Esophagus squamous epithelium (tissue), 5 donors: ENCODE measurements at regions not wholly inside any gene's neighbourhood (a gene's known extent, or its start where the extent isn't known, plus 50 kb on each side); places are given as distances from the start of the nearest gene placed in this dataset.

ENCODE experiments used
- DNase-seq: peaks from one replicate; lab custom pipeline; 2025; lab: John Stamatoyannopoulos, UW
- H3K27ac ChIP-seq, 4 donors: fragments of 200-600 bp; sonication (generic); one replicate each; pipeline ENCODE4 v1.5.1; 2016 to 2019; ENCODE audit warnings: mild to moderate bottlenecking in 1 of 4
- H3K27me3 ChIP-seq, 4 donors: fragments of 200-600 bp; sonication (generic); 1 replicate in 3 of 4; 2 replicates in 1 of 4; pipeline versions ENCODE4 v1.5.1 to v1.6.0; 2017 to 2021; ENCODE audit warnings: antibody characterized with exemption in 1 of 4
- H3K36me3 ChIP-seq, 3 donors: fragments of 200-600 bp; sonication (generic); one replicate each; pipeline ENCODE4 v1.5.1; 2016 to 2019
- H3K4me1 ChIP-seq, 3 donors: fragments of 200-600 bp; sonication (generic); one replicate each; pipeline ENCODE4 v1.5.1; 2017 to 2019
- H3K4me3 ChIP-seq, 4 donors: fragments of 200-600 bp; sonication (generic); 1 replicate in 3 of 4; 2 replicates in 1 of 4; pipeline ENCODE4 v1.5.1; 2016 to 2019; ENCODE audit warnings: mild to moderate bottlenecking in 2 of 4, moderate library complexity in 1 of 4
- H3K9me3 ChIP-seq, 3 donors: fragments of 200-600 bp; sonication (generic); one replicate each; pipeline ENCODE4 v1.5.1; 2016 to 2019
- POLR2A ChIP-seq, 4 donors: fragments of 450-650 bp; IDR thresholded peaks; one replicate each; pipeline ENCODE4 v1.6.1; 2017; ENCODE audit warnings: antibody characterized with exemption in 4 of 4, mild to moderate bottlenecking in 4 of 4, moderate library complexity in 3 of 4
- WGBS, 2 donors: methylation state at CpG; one replicate each; pipeline ENCODE4 v1.1.5; 2018; 5-methylcytosine and 5-hydroxymethylcytosine counted together
- intact Hi-C: fragments of 100-400 bp; cut with DNase I; formaldehyde crosslinking; loops from one replicate; pipeline ENCODE4 v1.15.0; 2022
- TF ChIP-seq, protein P1 (sequence below), 6 experiments: fragments of 450-650 bp in 4 of 6; fragments of 200-600 bp in 2 of 6; sonication (generic) in 2 of 6; IDR thresholded peaks; one replicate each; pipeline ENCODE4 v1.5.1; 2016 to 2019; ENCODE audit warnings: antibody characterized with exemption in 6 of 6, mild to moderate bottlenecking in 4 of 6, moderate library complexity in 4 of 6
- donor health status: DM: yes; HTN: yes; CAD: no.

GRCh38 chr19:28933039-28933438 is 279.9 kb downstream of the UQCRFS1 start:
- WGBS, 2 donors: 54 to 57% methylated on average over 2 to 4 of the region's 4 CpGs
- H3K27me3 ChIP-seq: no peaks in the 10 kb centered on the region

GRCh38 chr19:28932446-28932845 is 280.5 kb downstream of the UQCRFS1 start:
- Histone ChIP-seq H3K4me1 (no peaks in the 10 kb centered on the region), H3K27ac (no peak overlapping the region), H3K36me3 (no peaks in the 10 kb centered on the region), H3K4me3 (no peak overlapping the region), H3K9me3 (no peaks in the 10 kb centered on the region), H3K27me3 (no peaks in the 10 kb centered on the region)
- 59 to 65% methylated on average over 3 of the region's 3 CpGs for WGBS, 2 donors
- TF ChIP-seq POLR2A (IDR thresholded peaks at IDR 0.05): no peak
- intact Hi-C loops: no loop called here
- no peak for DNase-seq

More at GRCh38 chr19:28933039-28933438, 279.9 kb downstream of the UQCRFS1 start:
- no peaks in the 10 kb centered on the region for H3K9me3 ChIP-seq
- H3K27ac ChIP-seq: no peak overlapping the region
- no peak for DNase-seq
- H3K4me3 ChIP-seq: no peak overlapping the region
- no peaks in the 10 kb centered on the region for H3K36me3 ChIP-seq
- intact Hi-C loops: no loop called here
- TF ChIP-seq POLR2A (IDR thresholded peaks at IDR 0.05): no peak
- TF ChIP-seq, protein P1, sequence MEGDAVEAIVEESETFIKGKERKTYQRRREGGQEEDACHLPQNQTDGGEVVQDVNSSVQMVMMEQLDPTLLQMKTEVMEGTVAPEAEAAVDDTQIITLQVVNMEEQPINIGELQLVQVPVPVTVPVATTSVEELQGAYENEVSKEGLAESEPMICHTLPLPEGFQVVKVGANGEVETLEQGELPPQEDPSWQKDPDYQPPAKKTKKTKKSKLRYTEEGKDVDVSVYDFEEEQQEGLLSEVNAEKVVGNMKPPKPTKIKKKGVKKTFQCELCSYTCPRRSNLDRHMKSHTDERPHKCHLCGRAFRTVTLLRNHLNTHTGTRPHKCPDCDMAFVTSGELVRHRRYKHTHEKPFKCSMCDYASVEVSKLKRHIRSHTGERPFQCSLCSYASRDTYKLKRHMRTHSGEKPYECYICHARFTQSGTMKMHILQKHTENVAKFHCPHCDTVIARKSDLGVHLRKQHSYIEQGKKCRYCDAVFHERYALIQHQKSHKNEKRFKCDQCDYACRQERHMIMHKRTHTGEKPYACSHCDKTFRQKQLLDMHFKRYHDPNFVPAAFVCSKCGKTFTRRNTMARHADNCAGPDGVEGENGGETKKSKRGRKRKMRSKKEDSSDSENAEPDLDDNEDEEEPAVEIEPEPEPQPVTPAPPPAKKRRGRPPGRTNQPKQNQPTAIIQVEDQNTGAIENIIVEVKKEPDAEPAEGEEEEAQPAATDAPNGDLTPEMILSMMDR (IDR thresholded peaks at IDR 0.05): no peak
- H3K4me1 ChIP-seq: no peaks in the 10 kb centered on the region

DNA sequence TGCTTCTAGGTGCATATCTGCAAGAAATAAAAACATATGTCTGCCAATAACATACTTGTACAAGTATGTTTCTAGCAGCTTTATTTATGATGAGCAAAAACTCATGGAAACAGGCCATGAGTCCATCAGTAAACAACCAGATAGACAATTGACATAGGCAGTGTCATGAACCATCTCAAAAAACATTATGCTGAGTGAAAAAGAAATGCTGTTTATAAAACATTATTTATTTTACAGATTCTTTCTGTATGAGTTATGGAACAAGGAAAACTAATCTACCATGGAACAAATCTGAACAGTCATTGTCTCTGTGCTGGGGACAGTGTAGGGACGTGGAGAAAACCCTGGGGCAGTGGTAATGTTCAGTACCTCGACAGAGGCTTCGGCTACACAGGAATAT is 283.9 kb downstream of the UQCRFS1 start:
- no peaks in the 10 kb centered on the region for H3K4me1 ChIP-seq
- H3K27me3 ChIP-seq: no peaks in the 10 kb centered on the region
- intact Hi-C loops: no loop called here
- H3K27ac ChIP-seq: no peak overlapping the region
- no peak overlapping the region for H3K4me3 ChIP-seq
- no peak for TF ChIP-seq POLR2A (IDR thresholded peaks at IDR 0.05)
- TF ChIP-seq, protein P1 (IDR thresholded peaks at IDR 0.05): no peak
- no peaks in the 10 kb centered on the region for H3K36me3 ChIP-seq
- WGBS, 2 donors: 46 to 48% methylated on average over 3 of the region's 3 CpGs
- DNase-seq: no peak
- H3K9me3 ChIP-seq: no peaks in the 10 kb centered on the region

DNA sequence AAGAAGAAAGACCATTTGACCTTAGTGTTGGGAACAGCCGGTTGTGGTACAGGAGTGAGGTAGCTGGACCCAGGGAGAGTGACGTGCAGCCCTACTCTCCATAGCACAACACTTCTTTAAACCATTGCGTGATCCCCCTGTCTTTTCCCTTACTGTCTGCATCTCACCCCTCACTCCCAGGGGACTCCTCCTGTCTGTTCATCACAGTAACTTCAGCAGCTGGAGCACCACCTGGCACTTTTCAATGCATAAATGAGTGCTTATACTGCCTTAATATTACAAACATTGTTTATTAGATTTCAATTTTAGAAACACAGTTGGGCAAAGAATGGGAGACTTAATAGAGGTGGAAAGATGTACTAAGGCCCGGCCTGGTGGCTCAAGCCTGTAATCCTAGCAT is 285.5 kb downstream of the UQCRFS1 start:
- Histone ChIP-seq H3K4me3 (no peak overlapping the region), H3K4me1 (no peaks in the 10 kb centered on the region), H3K36me3 (no peaks in the 10 kb centered on the region), H3K27ac (no peak overlapping the region), H3K27me3 (no peaks in the 10 kb centered on the region), H3K9me3 (no peaks in the 10 kb centered on the region)
- 59 to 65% methylated on average over 4 of the region's 4 CpGs for WGBS, 2 donors
- DNase-seq: no peak
- intact Hi-C loops: no loop called here
- TF ChIP-seq, protein P1 (IDR thresholded peaks at IDR 0.05): no peak
- TF ChIP-seq POLR2A (IDR thresholded peaks at IDR 0.05): no peak

GRCh38 chr19:28920269-28921066 is 292.5 kb downstream of the UQCRFS1 start:
- Histone ChIP-seq H3K9me3 (no peaks in the 10 kb centered on the region), H3K4me3 (no peak overlapping the region), H3K36me3 (no peaks in the 10 kb centered on the region), H3K4me1 (no peaks in the 10 kb centered on the region), H3K27ac (no peak overlapping the region), H3K27me3 (peaks cover 0 to 13% (median 0%) of the 10 kb centered on the region in 4 donors)
- 36 to 42% methylated on average over 10 to 15 of the region's 17 CpGs for WGBS, 2 donors
- no peak for DNase-seq
- TF ChIP-seq, protein P1 (IDR thresholded peaks at IDR 0.05): no peak
- TF ChIP-seq POLR2A (IDR thresholded peaks at IDR 0.05): no peak
- intact Hi-C loops: no loop called here
